ELR (cell line): ENCODE measurements at regions not wholly inside any gene's neighbourhood (a gene's known extent, or its start where the extent isn't known, plus 50 kb on each side); places are given as distances from the start of the nearest gene placed in this dataset.

Experiments used
- DNase-seq: peaks from one replicate; pipeline ENCODE4 v3.0.0-alpha.2; 2015; ENCODE audit warnings: low read depth

GRCh38 chr21:31500071-31500470, 156.0 kb upstream of the TIAM1 start:
- DNase-seq = no peak

DNA sequence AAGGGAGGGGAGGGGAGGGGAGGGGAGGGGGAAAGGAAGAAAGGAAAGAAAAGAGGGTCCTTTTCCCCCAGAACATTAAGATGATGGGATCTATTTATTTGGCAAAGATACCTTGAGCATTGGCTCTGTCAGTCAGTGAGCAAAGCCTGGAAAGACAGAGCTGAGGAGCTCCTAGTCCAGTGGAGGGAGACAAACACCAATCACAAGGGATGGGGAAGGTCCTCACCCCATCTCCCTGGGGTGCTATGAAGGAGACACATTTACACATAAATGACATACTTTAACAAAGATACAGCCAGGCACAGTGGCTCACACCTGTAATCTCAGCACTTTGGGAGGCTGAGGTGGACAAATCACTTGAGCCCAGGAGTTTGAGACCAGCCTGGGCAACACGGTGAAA, 154.9 kb upstream of the TIAM1 start:
- DNase-seq = no peak

- DNase-seq = no peak
Observed at GRCh38 chr21:31497914-31498313, 153.9 kb upstream of the TIAM1 start.

DNA sequence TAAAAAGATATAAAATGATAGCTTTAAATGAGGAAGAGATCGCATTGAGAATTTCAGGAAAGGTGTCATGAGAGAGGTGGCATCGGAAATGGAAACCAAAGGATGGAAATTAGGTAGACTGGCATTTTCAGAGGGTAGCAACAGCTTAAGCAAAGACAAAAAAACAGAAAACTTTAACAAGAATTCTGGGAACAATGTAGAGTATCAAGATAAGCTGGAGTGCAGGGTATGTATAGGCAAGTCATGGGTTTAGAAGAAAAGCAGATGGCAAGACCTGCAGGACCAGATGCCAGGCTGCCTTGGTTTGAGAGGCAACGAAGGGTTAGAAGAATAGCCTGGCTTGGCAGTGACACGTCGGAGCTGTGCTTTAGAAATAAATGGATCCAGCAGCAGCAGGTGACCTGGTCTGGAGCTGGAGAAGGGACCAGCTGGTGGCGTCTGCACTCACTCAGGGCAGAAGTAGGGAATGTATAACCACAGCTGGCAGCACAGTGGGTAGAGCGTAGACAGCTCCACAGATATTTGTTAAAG, 149.4 kb upstream of the TIAM1 start:
- no peak for DNase-seq

DNA sequence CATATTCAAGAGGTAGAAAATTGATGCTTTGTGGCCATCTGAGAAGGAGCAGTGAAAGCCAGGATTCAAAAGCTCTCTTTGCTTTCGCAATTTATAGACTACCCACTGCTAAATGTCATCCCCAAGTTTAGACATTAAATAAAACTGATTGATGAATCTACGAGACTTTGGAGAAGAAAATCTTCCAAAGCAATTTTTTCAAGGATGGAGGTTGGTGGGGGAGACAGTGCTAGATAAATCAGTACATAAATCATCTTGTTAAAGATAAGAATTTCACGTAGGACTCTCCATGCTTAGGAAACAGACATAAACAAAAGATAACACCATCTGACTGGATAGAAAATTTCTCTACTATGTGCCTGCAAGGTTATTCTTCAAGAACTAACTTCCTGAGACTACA, 147.6 kb upstream of the TIAM1 start:
- no peak for DNase-seq

GRCh38 chr21:31490443-31490842, 146.4 kb upstream of the TIAM1 start:
- DNase-seq = no peak

DNA sequence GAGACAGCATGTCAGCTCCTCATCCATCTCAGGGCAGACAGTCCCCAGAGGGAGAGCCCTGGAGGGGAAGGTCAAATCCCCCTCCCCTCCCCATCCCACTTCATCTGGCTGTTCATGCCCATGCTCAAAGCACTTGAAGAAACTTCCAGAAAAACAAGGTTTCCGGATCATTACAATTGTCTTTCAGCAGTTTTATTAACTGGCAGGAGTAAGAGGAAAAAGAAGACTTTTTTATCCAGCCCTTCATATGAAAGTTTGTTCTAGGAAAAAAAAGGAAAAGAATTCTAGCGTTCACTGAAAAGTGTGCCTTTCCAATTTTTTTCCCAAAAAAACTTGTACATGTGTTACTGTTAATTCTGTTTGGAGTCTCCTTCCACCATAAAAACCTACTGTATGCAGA, 145.7 kb upstream of the TIAM1 start:
- no peak for DNase-seq

DNA sequence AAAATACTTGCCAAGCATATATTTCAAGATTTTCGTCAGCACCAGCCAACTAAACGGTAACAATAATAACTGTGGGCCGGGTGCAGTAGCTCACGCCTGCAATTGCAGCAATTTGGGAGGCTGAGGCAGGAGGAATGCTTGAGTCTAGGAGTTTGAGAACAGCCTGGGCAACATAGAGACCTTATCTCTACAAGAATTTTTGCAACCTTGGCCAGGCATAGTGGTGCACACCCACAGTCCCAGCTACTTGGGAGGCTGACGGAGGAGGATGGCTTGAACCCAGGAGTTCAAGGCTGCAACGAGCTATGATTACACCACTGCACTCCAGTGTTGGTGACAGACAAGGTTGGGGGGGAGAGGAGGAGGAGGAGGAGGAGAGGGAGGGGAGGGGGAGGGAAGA, 145.0 kb upstream of the TIAM1 start:
- DNase-seq = no peak

GRCh38 chr21:31484219-31484618, 140.2 kb upstream of the TIAM1 start:
- no peak for DNase-seq

DNA sequence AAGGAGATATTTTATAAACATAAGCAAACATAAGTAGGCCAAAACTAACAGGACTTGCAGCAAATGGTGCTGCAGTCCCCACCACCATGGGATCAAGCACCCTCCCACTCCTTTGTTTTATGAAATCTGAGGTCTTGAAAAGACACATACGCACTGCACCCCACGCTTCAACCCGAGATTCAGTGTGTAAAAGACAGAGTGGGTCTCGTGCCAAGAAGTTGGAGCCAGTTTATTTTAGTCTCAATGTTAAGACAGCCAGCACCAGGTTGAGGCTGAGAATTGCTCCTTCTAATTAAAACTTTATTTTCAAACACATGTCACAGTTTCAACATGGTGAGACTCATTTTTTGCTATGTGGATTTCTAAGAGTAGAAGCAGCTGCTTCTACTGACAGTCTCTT, 139.1 kb upstream of the TIAM1 start:
- no peak for DNase-seq

- DNase-seq = no peak
Observed at GRCh38 chr21:31482460-31482859, 138.4 kb upstream of the TIAM1 start.

DNA sequence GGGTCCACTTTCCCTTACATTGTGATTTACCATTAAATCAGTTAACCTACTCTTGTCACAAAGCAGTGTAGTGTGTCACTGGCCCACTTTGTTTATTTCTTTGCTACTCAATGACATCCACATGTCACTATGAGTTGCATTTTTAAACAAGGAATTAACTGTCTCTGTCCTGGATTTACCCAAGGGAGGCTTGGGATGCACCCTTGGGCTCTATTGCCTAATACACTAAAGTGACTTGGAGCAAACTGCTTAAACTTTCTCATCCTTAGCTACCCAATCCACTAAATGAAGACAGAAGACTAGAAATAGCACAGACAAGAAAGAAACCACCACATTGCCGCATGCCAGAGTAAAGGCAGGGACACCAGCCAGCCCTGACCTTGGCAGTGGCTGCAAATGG, 136.2 kb upstream of the TIAM1 start:
- DNase-seq = no peak

GRCh38 chr21:31479714-31480113, 135.7 kb upstream of the TIAM1 start:
- no peak for DNase-seq

GRCh38 chr21:31479222-31479621, 135.2 kb upstream of the TIAM1 start:
- no peak for DNase-seq

DNA sequence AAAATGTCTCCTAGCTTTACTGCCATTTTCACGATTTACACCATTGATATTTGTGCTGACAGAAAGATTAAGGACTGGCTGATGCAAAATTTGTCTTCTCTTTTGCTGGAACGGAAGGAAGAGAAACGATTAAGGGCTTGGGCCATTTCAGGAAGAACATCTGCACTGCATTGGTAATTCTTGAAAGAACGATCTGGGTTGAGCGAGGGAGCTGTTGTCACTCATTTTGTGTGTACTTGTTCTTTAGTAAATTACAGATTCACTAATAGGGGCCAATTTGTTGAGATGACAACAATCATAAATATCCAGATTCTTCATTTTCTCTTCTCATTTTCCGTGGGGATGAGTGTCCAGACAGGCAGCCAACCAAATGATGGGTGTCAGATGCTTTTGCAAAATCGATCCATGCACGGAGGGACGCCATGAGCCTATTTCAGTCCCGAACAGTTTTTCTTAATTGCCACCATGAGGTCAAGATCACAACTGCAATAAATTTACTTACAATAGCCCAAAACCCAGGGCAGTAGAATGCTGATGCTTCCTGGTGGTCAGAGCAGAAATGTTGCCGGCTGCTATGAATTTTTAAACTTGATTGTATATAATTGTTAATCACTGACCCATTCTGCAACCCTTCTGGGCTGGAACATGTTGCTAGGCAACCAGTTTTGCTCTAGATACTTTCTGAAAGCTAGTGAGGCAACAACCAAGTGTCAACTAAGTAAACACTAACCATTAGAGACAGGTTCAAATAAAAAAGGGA, 132.4 kb upstream of the TIAM1 start:
- DNase-seq = peak; percentile 22

GRCh38 chr21:31475223-31475622, 131.2 kb upstream of the TIAM1 start:
- no peak for DNase-seq

DNA sequence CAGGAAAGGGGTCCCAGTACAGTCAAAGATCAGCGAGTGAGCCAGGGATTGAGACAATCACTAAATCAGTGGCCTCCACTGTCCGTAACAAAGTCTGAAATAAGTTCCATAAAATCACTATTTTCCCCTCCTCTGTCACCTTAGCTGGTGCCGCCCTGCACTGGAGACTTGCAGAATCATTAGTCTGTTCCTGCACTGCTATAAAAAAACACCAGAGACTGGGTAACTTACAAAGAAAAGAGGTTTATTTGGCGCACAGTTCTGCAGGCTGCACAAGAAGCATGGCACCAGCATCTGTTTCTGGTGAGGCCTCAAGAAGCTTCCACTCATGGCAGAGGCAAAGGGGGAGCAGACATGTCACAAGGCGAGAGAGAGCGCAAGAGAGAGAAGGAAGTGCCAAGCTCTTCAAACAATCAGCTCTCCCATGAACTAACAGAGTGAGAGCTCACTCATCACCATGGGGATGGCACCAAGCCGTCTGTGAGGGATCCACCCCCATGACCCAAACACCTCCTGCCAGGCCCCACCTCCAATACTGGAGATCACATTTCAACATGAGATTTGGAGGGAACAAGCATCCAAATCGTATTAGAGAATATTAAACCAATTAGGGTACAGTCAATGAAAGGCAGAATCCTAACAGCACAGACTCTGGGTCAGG, 129.8 kb upstream of the TIAM1 start:
- peak; percentile 4 for DNase-seq

GRCh38 chr21:31471865-31472264, 127.8 kb upstream of the TIAM1 start:
- DNase-seq = no peak

DNA sequence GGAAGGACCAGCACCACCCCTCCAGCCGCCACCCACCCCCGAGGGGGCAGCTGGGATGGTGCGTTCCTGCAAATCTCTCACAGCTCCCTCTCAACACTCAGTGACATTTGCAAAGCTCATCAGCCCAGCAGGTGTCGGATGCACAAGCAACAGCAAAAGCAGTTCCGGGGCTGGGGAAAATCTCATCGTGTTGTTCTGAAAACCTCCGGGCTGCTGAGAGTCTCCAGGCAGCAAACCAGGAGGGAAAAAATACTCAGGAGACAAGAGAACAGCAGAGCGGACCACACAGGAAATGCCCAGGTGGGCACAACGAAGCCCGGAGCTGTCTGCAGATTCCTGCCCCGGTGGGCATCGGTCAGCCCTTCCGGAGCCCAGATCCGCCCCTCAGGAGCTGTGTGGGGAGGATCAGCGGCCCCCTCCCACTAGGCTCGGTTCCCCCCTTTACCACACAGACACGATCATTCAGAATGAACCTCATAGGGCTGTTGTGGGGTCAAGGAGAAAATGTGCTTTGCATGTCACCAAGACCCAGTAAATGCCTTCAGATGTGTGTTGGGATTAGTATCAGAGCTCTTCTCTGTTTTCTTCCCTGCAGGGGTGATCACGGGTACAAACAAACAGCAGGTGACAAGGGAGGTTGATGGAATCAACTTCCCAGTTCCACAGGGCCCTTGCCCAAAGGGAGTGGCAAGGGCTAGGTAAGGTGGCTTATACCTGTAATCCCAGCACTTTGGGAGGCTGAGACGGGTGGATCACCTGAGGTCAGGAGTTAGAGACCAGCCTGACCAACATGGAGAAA, 127.0 kb upstream of the TIAM1 start:
- DNase-seq = no peak

DNA sequence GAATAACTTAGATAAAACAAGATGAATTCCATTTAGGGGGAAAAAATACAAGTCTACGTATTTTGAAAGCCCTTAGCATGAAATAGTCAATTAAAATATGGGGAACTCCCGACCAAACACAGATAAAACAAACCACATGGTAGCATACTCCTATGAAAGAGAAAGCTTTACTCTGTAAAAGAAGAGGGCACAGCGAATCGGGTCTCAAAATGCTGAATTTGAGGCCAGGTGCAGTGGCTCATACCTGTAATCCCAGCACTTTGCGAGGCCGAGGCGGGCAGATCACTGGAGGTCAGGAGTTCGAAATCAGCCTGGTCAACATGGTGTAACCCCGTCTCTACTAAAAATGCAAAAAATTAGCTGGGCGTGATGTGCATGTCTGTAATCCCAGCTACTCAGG, 116.9 kb upstream of the TIAM1 start:
- no peak for DNase-seq

GRCh38 chr21:31459457-31459856, 115.4 kb upstream of the TIAM1 start:
- no peak for DNase-seq

DNA sequence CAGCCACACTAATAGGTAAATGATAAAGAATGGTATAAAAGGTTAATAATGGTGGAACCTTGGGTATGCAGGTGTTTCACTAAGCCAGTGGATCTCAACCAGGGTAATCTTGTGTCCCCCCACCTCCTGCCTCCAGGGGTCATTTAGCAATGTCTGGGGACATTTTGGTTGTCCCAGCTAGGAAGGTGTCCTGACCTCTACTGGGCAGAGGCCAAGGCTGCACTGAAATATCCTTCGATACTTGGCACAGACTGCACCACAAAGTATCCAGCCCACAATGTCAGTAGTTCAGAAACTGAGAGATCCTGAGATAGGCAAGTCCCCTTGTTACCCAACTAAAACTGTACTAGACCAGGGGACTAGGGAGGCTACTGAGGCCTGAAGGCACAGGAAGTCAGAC, 113.6 kb upstream of the TIAM1 start:
- no peak for DNase-seq

DNA sequence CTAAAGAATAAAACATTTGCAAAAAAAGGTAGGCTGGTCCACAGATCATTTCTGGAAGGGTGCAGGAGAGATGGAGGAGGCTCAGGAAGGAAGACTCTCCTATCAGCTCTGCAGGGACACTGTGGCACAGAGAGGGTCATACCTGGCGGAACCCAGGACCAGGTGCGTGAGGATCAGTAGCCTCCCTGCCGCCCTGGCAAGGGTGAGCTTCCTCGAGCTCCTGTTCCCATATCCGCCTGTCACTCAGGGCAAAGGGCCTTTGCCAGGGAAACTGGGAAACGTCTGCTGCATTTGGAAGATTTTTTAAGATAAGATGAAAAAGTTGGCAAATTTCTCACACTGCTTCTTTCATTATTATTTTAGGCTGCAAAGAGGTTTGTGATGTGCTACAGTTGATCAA, 112.1 kb upstream of the TIAM1 start:
- DNase-seq = no peak
